ENCODE measurements at regions not wholly inside any gene's neighbourhood (a gene's known extent, or its start where the extent isn't known, plus 50 kb on each side); places are given as distances from the start of the nearest gene placed in this dataset.

DNA sequence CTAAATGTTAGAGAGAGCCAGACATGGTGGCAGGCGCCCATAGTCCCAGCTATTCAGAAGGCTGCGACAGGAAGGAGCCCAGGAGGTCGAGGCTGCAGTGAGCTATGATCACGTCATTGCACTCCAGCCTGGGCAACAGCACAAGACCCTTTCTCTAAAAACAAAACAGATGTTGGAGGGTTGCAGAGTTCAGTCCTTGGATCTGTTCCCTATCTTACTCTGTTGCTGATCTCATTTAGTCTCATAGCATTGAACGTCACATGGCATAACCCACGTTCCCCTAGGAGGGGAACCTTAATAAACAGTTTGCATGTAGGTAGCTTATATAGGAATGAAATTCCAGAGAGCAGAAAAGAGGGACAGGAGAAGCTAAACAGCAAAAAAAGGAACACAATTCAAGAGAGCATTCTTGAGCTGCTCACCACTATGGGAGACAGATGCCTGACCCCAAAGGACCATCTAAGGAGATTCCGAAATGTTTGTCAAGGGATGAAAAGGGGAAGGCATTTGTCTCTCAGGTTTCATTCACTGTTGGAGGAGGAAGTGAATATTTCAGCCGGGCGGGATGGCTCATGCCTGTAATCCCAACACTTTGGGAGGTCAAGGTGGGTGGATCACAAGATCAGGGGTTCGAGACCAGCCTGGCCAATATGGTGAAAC lies 54.6 kb upstream of the PIM1 start:
- Histone ChIP-seq H3K9me3 (ENCODE audit: control insufficient read depth, insufficient read depth, low read length) (no peaks in the 10 kb centered on the region), H3K27ac (ENCODE audit: low read depth, low read length) (peak overlapping the region; percentile 21), H3K4me3 (ENCODE audit: low read depth, low read length) (no peak overlapping the region), H3K27me3 (ENCODE audit: control insufficient read depth, insufficient read depth, low read length) (no peaks in the 10 kb centered on the region)
- ChIA-PET POLR2A (no interaction called here), CTCF (no interaction called here)
- no peak for DNase-seq (ENCODE audit: low read depth, low spot score)
- TF ChIP-seq, protein P1, sequence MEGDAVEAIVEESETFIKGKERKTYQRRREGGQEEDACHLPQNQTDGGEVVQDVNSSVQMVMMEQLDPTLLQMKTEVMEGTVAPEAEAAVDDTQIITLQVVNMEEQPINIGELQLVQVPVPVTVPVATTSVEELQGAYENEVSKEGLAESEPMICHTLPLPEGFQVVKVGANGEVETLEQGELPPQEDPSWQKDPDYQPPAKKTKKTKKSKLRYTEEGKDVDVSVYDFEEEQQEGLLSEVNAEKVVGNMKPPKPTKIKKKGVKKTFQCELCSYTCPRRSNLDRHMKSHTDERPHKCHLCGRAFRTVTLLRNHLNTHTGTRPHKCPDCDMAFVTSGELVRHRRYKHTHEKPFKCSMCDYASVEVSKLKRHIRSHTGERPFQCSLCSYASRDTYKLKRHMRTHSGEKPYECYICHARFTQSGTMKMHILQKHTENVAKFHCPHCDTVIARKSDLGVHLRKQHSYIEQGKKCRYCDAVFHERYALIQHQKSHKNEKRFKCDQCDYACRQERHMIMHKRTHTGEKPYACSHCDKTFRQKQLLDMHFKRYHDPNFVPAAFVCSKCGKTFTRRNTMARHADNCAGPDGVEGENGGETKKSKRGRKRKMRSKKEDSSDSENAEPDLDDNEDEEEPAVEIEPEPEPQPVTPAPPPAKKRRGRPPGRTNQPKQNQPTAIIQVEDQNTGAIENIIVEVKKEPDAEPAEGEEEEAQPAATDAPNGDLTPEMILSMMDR (IDR thresholded peaks at IDR 0.05; ENCODE audit: low read depth, low read length) = no peak

DNA sequence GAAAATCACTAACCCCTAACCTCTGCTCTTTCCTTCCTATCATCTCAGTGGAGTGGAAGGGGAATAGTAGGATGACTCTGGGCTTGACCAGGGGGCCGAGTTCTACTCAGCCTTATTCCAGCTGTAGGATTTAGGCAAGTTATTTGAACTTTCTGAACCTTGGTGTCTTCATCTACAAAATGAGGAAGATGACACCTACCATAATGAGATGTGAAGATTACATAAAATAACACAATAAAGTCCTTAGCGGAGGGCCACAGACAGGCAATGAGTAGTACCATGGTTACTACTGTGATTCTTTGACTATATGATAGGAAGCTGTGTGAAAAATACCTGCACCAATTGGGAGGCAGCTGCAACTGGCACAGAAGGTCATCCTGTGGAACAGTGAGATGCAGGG lies 53.6 kb upstream of the PIM1 start:
- ChIA-PET POLR2A (no interaction called here), CTCF (interaction anchor here (0.6 kb wide), 1 partner anchor 20 kb away, joined by 5 read pairs; no protein-coding TSS in a partner anchor)
- no peak overlapping the region for H3K27ac ChIP-seq (ENCODE audit: low read depth, low read length)
- TF ChIP-seq, protein P1 (IDR thresholded peaks at IDR 0.05; ENCODE audit: low read depth, low read length) = no peak
- DNase-seq (ENCODE audit: low read depth, low spot score) = no peak
- H3K27me3 ChIP-seq (ENCODE audit: control insufficient read depth, insufficient read depth, low read length) = no peaks in the 10 kb centered on the region
- no peak overlapping the region for H3K4me3 ChIP-seq (ENCODE audit: low read depth, low read length)
- no peaks in the 10 kb centered on the region for H3K9me3 ChIP-seq (ENCODE audit: control insufficient read depth, insufficient read depth, low read length)

DNA sequence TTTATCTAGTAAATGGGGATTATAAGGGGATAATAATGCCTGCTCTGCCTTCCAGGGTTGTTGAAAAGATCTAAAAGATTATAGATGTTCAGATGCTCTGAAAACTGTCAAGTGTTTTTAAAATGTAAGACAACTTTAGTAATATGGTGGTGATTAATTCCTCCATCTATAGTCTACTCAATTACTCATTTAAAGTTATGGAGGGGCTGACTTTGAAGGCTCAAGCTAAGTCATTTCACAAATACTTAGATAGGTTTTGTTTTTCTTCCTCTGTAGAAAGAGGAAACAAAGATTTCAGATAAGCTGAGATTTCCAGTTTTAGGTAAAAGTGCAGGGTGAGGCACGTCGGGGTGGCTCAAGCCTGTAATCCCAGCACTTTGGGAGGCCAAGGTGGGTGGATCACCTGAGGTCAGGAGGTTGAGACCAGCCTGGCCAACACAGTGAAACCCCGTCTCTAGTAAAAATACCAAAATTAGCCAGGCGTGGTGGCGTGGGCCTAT lies 50.5 kb upstream of the PIM1 start:
- H3K9me3 ChIP-seq (ENCODE audit: control insufficient read depth, insufficient read depth, low read length) = no peaks in the 10 kb centered on the region
- TF ChIP-seq, protein P1 (IDR thresholded peaks at IDR 0.05; ENCODE audit: low read depth, low read length) = no peak
- no peak for DNase-seq (ENCODE audit: low read depth, low spot score)
- no peaks in the 10 kb centered on the region for H3K27me3 ChIP-seq (ENCODE audit: control insufficient read depth, insufficient read depth, low read length)
- POLR2A ChIA-PET = no interaction called here
- no peak overlapping the region for H3K4me3 ChIP-seq (ENCODE audit: low read depth, low read length)
- CTCF ChIA-PET = interaction anchor here (0.6 kb wide), 3 partner anchors 74 to 510 kb away, joined by 3 read pairs; no protein-coding TSS in a partner anchor
- H3K27ac ChIP-seq (ENCODE audit: low read depth, low read length) = no peak overlapping the region
